GM18502 (cell line): ENCODE measurements at regions not wholly inside any gene's neighbourhood (a gene's known extent, or its start where the extent isn't known, plus 50 kb on each side); places are given as distances from the start of the nearest gene placed in this dataset.

Source experiments
- ATAC-seq: cut with Tn5 transposase; IDR thresholded peaks from one replicate; pipeline ENCODE4 v1.9.1; 2021; ENCODE audit warnings: mild to moderate bottlenecking; ENCODE audit not compliant: unreplicated experiment, poor library complexity

DNA sequence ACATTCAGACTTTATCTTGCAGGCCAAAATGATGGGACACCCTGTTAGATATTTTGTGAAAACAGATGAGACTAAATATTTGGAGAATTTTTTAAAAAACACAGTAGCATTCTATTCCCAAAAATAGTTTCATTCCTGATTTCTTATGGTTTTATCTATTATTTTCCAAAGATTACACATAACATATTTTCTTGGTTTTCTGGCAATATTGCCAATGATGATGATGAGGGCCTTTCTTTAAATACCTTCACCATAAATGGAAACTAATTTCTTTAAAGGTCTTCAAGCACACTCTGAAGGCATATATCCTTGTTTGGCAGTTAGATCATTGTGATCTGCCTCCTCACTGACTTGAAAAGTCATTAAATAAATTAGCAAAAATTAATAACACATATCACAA lies 522.3 kb upstream of the LUZP2 start:
- ATAC-seq = no peak

DNA sequence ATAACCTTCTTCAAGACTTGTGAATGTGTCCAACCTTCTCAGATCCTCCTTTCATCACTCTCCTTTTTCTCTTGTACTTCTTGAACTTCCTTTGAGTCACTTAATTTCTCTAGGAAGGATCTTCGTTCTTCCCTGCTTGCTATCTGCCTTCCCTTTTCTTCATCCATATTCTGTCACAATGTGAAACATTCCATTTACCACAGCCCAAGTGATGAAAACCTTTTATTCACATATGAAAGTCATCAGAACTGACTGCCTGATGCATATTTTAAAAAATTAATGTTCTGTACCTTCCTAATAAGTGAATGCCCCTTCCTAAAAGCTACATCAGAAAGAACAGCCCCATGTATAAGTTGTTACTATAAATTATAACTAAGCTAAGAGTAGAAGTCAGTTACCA lies 520.4 kb upstream of the LUZP2 start:
- ATAC-seq = no peak

DNA sequence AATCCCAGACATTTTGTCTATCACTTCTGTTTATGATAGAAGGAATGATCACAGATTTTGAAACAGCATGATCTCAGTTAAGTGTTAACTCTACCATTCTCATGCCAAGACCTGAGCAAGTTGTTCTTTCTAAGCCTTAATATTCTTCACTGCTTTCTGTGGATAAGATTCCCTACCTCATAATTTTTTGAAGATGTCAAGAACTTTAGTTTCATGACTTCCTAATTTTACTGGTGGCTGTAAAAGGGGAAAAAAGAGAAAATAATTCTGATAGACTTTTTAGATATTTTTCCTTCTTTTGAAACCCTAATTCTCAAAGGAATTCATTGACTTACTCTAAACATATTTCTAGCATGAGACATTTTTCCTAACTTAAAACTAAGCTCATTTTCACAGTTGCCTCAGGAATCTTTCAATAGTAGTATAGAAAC lies 520.0 kb upstream of the LUZP2 start:
- ATAC-seq = no peak

DNA sequence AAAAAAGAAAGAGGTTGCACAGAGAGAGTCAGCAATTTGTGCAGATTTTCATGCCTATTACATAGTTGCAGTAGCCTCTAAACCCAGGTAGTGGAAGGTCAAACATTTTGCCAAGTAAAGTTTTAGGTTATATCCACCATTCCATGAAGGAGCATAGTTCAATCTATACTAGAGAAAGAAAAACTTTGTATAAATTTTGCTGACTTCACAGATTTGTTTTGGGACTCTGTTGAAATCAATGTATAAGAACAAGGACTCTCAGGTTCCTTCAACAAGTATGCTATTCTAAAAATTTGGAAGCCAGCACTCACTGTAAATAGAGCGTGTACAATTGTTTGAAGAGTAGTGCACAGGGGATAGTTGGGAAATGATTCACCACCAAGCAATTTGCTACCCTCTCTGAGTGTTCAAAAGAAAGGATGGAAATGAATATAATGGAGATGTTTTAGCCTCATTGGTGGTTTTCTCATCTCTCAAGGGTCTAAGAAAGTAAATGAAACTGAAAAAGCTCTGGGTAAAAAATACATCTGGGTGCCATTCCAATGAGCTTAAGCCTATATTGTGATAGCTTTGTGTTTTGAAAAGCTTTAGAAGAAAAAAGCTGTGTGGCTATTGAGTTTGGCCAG lies 508.4 kb upstream of the LUZP2 start:
- no peak for ATAC-seq

DNA sequence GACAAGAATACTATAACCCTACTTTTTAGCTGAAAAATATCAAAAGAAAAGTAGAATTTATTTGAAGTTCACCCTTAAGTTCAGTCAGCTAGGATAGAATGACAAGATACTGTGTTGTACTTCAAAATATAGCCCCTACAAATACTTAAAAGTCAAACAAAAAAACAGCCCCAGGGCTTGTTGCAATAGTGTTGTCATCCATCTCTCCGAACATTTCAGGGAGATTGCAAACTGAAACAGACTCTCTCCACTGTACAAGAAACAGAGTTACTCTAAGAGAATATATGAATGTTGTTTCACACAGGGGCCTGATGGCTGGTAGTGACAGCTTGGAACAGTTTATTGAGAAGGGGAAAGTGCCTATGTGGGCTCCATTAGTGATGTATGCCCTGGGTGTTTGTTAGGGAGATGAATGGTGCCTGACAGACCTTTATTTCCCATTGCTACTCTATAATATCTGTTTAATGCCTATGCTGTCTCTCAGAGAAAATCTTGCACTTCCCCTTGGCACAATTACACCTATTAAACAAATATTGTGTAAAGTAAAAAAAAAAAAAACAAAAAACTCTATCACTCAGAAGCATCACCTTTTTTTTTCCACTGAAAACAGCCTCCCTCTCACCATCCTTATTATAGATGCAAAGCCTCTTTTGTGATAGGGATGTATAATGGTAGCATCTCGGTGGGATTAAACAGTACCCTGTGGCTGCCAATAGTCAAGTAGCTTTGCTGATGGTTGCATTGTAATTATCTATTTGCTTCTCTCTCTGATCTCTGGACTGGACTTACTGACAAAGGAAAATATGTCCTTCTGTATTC lies 506.3 kb upstream of the LUZP2 start:
- ATAC-seq = no peak

DNA sequence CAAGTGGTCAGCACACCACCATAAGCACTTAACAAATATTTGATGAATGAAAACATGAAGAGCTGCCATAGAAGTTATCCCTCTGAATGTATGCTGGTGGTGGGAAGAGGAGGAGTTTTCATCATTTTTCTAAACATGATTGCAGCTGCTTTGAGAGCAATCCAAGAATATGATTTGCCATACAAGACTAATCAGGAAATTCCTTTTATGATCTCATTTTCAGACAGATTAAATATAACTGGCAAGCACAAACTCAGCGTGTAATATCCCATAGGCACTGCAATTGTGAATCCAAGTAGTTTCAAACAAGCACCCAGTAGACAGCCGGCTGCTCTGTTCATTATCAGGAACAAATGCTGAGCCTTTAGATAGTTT lies 505.7 kb upstream of the LUZP2 start:
- ATAC-seq = no peak

DNA sequence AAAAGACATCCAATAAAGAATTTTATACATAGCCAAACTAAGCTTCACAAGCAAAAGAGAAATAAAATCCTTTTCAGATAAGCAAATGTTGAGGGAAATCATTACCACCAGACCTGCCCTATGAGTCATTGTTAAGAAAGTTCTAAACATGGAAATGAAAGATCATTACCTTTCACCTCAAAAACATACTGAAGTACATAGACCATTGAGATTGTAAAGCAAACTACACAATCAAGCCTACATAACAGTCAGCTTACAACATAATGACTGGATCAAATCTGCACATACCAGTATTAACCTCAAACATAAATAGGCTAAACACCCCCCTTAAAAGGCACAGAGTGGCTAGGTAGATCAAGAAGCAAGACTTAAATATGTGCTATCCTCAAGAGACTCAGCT lies 501.0 kb upstream of the LUZP2 start:
- no peak for ATAC-seq

DNA sequence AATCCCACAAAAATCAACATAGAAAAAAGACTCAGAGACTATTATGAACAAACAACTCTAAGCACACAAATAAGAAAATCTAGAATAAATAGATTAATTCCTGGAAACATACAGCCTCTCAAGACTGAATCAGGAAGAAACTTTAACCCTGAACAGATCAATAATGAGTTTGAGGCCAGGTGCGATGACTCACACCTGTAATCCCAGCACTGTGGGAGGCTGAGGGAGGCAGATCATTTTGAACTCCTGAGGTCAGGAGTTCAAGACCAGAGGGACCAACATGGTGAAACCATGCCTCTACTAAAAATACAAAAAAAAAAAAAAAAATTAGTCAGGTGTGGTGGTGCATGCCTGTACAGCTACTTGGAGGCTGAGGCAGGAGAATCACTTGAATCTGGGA lies 499.5 kb upstream of the LUZP2 start:
- no peak for ATAC-seq

DNA sequence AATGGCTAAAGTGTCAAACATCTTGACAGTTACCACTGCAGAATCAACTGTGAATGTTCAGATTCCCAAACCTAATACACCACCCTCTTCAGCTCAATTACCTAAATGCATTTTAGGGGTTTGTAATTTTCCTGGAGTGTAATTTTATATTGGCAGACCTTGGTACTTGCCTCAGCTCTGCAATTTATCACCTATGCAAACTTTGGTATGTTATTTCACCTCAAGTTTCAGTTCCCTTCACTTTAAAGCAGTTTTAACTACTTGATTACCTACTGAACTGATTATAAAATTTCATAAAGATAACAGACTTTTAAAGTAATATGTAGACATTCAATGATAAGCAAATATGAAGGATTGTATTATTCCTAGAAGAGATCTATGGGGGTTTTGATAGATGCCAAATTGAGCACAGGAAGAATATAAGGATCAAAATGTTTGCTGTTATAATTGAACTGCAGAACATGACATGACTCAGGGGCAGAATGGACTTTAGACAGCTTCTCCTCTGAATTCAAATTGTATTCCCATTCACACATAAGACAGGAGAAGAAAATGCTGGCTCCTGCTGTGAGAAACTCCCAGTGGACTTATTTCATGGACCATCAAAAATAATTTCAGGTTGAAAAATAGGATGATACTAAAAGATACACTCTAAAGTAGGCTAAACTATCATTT lies 491.5 kb upstream of the LUZP2 start:
- no peak for ATAC-seq

DNA sequence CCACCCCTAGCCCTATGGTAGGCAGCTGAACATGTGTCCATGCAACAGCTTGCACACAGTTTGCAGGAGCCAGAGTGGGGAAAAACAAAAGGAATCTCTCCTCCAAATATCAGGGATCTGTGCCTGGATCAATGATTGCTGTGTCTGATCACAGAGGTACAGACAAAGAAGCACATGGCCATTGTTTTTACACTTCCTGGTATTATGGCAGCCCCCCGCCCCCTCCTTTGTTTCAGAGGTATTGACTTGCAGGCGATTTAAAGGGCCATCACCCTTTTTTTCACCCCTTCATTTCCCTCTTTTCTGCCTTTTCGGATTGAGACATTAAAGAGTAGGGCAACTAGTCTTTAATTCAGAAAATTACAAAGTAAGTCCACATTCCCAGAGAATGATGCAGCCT lies 453.0 kb upstream of the LUZP2 start:
- ATAC-seq = no peak

DNA sequence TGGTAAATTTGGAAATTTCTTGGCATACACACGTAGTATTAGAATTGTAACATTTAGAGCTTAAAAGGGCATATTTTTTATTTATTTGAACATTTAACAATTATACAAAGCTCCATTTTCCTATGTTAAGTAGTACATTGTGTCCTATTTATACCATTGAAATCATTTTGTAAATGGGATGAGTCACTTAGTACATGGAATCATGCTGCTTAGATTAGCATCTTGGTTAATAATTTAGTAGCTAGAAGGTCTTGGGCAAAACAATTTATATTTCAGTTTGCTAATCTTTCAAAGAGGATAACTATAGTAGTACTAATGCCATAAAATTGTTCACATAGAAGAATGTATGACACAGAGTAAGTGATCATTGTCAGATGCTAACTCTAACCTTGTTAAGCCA lies 450.1 kb upstream of the LUZP2 start:
- no peak for ATAC-seq

DNA sequence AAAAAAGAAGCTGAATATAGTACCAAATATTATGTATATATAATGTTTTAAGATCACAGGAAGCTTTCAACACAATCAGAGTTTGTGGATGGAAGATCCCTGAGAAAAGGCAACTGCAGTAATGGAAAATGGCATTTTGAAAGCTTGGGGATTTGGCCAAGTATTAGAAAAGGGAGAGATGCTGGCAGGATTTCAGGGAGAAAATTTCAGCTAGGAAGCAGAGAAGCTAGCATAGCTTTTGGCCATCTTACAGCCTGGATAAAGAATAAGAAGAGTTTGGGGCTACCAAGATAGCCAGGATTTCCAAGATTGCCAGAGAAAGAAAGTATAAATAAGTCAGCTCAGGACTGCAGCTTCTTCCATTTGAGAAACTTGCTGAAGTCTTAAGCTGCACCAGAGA lies 440.8 kb upstream of the LUZP2 start:
- ATAC-seq = no peak

DNA sequence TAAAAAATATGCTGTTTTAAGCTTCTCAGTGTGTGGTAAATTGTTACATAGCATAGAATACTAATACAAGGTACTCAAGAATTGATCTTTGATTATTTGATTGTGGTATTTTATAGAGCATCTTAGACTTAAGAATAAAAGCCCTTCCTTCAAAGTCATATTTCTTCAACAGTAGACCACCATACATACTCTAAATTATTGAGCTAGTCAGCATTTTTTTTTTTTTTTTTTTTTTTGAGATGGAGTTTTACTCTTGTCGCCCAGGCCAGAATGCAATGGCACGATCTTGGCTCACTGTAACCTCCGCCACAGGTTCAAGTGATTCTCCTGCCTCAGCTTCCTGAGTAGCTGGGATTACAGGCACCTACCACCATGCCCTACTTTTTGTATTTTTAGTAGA lies 436.7 kb upstream of the LUZP2 start:
- no peak for ATAC-seq

DNA sequence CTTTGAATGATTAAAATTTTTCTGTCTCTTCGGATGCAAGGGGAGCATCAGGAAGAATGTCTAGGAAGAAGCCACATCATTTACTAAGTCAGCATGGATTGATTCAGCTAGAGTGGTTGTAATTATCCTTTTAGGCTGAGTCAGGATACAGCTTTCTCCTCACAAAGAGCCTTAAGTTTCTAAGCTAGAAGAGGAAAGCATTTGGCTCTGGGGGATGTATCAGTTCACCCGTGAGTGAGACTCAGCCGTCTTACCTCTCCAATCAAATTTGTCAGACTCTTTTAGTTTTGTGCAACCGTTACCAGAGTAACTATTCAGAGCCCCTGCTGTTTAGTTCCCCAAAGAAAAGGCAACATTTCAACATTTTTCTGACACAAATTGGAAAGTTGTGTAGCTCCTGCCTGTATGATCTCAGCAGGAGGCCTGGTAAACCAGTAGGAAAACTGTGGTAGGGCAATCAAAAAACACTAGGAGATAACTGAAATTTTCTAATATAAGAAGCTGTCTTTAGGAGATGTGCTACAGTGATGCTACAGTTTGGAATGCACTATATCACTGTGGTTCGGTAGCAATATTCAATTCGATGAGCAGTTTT lies 432.4 kb upstream of the LUZP2 start:
- no peak for ATAC-seq

DNA sequence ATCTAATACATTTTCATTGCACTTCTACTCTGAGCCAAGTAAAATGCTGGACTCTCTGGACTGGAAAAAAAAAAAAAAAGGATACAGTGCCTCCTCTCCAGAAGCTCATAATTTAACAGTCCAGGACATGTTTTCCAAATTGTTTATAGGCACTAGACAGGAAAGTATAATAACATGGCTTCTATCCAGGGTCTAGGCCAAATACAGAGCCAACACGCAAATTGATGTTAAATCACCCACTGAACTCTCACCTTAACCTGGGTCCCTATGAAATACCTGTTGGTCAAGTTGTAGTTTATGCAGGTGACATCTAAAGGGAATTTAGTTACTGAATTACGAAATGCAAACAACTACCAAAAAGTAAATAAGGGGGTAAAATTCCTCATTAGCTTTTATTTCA lies 428.7 kb upstream of the LUZP2 start:
- ATAC-seq = no peak

DNA sequence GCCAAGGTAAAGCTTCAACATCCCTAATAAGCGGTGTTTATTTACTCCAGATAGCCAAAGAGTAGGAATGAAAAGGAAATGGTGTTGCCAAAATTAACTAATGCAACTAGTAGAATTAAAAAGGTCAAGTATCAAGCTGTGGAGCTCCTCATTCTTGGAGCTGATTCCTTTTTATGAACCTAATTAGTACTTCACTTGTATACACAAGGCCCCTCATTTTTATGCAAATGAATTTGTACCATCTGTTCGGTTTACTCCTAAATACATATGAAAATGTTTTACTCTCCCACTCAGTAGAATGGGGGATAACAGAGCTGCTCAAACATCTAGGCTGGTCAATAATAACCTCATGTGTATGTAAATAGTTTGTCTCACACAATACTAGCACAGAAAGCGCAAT lies 426.4 kb upstream of the LUZP2 start:
- no peak for ATAC-seq

DNA sequence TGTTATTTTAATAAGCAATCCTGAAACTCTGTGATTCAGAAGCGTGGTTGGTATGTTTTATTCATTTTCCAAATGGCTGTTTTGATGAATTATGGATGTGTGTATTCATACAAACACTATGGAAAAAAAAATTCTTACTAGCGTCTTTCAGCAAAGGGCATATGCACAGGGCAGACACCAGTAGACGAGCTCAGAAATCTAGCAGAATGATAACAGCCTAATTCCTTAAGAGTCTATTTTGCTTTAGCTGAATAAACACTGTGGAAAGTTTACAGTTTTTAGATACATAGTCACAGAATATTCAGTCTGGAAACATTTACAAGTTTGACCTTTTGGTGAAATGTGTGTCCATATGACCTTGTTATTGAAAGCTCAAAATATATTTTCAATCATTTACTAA lies 418.8 kb upstream of the LUZP2 start:
- ATAC-seq = no peak

DNA sequence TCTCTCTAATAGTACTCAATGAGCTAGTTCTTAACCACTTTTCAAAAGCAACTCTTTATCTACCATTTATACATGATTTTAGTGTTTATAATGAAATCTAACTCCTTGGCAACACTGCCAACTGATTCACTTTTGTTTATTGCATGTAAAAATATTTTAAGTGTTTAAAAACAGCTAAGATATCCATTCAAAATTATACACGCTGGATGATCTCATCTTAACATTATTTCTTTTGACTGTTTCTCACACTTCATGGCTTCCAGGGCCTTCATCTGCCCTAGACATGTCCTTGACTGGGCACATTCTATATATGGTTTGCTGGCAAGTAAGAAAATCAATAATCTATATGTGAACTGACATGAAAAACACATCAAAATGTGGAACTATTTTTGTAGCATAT lies 414.6 kb upstream of the LUZP2 start:
- no peak for ATAC-seq

DNA sequence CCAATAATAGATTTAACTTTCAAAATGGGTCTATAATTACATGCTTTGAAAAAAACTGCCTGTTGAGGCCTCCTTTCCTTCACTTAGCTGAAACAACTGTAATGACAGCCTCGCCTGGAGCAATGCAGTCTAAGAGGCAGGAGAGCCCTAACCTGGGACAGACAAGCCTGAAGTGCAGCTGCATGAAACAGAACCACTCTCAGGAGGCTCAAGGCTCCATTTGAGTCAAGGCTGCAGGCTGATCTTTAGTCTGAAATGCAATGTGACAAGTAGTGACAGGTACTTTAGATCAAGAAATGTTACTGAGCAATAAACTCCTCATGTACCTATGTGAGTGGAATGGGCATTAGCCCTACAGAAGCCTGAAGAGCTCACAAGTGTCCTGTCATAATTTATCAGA lies 414.0 kb upstream of the LUZP2 start:
- ATAC-seq = no peak

DNA sequence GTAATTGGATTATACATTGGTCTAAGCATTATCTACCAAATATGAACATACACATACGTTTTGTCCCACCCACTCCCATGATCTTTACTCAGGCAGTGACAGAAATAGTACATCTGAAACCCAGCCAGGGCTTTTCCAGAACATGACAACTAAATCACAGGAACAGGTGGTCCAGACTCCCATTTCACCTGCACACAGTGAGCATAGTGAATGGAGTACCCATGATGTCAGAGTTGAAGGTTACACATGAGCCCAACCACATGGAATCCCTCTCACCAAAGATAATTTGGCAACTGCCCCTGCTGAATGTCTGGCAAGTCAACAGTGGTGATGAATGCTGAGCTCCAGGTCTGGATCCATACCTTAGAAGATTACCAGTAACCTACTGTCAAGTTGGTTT lies 411.9 kb upstream of the LUZP2 start:
- no peak for ATAC-seq

DNA sequence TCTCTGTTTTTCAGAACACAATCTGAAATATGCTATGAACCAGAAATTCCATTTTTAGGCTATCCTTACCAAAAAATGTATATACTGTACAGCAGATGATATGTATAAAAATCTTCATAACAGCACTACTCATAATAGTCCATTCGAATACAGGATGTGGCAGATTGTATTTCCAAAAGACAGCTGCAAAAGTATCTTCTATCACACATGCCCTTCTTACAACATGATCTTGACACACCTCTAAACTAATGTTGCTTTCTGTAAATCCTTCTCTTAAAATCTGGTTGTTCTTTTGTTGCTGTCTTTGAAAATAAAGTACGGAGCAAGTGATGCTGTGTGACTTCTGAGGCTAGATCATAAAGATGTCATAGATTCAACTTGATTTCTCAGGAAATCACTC lies 409.9 kb upstream of the LUZP2 start:
- ATAC-seq = no peak
